GM13976 (cell line): ENCODE measurements at regions not wholly inside any gene's neighbourhood (a gene's known extent, or its start where the extent isn't known, plus 50 kb on each side); places are given as distances from the start of the nearest gene placed in this dataset.

ENCODE experiments used
- DNase-seq: peaks from one replicate; pipeline ENCODE4 v3.0.0; 2012; ENCODE audit warnings: low spot score
- in situ Hi-C: fragments of 300-500 bp; cut with MboI; formaldehyde crosslinking; loops from one replicate; pipeline ENCODE4 v1.12.0; 2022; ENCODE audit warnings: low sequenced_read_pairs, mixed read lengths, inconsistent platforms; ENCODE audit not compliant: unreplicated experiment
- TF ChIP-seq, protein P1 (sequence below): IDR thresholded peaks from 2 replicates; pipeline ENCODE4 v1.5.1; 2012; ENCODE audit warnings: borderline replicate concordance, mild to moderate bottlenecking; ENCODE audit not compliant: insufficient read depth; ENCODE audit errors: extremely low read depth, missing control alignments, control extremely low read depth

DNA sequence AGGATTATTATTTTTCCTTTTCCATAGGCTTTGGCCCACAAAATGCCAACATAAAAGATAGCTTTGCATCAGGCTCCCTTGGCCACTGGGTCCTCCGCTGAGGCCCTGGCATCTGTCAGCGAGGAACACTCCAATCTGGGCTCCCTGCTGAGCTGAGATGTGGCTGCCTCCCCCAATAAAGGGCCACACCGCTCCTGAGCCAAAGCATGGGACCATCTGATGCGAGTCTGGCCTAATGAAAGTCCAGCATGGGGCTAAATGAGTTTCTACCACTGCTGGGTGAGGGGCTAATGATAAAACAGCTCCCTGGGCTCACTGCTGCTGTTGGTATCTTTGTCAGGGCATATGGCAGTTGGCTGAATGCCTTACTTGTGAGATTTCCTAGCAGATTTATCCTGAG, 817.5 kb upstream of the SLC35B3 start:
- TF ChIP-seq, protein P1, sequence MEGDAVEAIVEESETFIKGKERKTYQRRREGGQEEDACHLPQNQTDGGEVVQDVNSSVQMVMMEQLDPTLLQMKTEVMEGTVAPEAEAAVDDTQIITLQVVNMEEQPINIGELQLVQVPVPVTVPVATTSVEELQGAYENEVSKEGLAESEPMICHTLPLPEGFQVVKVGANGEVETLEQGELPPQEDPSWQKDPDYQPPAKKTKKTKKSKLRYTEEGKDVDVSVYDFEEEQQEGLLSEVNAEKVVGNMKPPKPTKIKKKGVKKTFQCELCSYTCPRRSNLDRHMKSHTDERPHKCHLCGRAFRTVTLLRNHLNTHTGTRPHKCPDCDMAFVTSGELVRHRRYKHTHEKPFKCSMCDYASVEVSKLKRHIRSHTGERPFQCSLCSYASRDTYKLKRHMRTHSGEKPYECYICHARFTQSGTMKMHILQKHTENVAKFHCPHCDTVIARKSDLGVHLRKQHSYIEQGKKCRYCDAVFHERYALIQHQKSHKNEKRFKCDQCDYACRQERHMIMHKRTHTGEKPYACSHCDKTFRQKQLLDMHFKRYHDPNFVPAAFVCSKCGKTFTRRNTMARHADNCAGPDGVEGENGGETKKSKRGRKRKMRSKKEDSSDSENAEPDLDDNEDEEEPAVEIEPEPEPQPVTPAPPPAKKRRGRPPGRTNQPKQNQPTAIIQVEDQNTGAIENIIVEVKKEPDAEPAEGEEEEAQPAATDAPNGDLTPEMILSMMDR, result no peak
- in situ Hi-C loops, result no loop called here
- no peak for DNase-seq

DNA sequence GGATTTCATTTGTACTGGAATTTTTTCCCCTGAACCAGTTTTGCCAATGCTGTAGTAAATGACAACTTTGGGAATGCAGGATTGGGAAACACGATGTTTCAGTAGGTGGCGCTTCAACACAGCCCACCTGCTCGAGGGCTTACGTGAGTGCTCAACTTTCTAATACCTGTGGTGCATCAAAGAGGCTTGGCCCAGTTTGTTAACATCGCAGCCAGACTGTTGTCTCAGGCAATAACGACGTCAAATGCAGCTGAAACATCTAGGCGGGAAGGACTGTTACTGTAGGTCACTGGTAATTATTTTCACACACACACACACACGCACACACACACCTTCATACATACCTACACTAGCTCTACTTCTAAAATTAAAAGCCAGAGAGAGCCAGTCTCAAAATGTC, 815.5 kb upstream of the SLC35B3 start:
- TF ChIP-seq, protein P1, result peak; percentile 32
- DNase-seq, result peak; percentile 7
- in situ Hi-C loops, result no loop called here

DNA sequence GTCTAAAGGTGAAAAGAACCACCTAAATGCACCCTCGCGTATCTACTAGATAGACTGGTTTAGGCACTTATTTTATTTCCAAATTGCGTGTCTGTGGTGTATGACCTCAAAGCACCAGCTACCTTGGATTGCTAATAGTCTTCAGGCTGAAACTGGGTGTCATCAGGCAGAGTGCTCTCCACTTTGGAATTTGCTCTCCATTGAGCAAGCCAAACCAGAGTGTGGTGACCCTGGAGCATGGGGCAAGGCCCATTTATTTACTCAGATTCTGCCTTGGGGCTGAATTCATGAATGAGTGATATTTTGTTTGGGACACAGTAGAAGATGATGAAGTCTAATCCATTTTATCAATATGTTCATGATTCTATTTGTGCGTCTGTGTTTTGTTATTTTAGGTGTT, 812.8 kb upstream of the SLC35B3 start:
- DNase-seq, result no peak
- TF ChIP-seq, protein P1, result no peak
- in situ Hi-C loops, result no loop called here

DNA sequence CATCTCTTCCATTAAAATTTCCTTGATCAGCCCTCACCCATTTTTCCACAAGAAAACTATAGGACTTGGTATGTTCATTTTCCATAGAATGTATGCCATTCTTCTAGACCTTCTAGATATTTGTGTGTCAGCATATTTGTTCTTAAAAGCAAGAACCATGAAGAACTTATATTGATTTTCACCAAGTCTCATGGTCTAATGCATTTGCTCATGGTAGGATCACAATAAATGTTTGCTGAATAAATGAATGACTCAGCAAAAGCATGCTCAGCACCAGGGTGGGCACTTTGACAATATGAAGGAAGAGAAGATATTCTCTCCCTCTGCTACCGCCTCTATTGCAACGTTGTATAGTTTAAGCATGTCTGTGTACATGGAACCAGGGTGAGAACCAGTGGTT, 805.5 kb upstream of the SLC35B3 start:
- in situ Hi-C loops, result no loop called here
- no peak for DNase-seq
- TF ChIP-seq, protein P1, result no peak

DNA sequence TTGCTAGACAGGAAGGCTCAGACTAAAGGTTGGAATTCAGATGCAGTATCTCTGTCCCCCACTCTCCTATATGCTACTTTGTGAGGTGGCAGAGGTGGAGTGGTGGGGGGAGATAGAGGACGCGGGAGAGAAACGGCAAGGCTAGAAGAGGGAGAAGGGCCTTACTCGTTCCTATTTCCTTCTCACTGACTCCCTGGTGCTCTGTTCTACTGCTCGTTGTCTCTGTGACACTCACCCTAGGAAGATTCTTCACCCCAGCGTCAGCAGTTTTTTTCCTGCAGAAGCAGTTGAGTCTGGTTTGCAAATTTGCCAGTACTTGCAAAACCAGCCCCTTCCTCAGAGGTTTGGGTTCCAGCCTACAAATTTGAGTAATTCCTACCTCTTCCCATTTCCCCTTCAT, 801.1 kb upstream of the SLC35B3 start:
- in situ Hi-C loops, result no loop called here
- TF ChIP-seq, protein P1, result no peak
- DNase-seq, result no peak

DNA sequence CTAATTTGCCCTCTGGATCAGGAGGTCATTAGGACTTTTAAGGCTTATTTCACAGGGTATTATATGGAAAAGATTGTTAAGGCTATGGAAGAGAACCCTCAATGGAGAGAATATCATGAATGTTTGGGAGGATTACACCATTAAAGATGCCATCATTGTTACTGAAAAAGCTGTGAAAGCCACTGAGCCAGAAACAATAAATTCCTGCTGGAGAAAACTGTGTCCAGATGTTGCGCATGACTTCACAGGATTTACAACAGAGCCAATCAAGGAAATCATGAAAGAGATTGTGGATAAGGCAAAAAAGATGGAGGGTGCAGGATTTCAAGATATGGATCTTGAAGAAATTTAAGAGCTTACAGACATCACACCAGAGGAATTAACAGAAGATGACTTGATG, 798.3 kb upstream of the SLC35B3 start:
- DNase-seq, result no peak
- in situ Hi-C loops, result no loop called here
- TF ChIP-seq, protein P1, result no peak

DNA sequence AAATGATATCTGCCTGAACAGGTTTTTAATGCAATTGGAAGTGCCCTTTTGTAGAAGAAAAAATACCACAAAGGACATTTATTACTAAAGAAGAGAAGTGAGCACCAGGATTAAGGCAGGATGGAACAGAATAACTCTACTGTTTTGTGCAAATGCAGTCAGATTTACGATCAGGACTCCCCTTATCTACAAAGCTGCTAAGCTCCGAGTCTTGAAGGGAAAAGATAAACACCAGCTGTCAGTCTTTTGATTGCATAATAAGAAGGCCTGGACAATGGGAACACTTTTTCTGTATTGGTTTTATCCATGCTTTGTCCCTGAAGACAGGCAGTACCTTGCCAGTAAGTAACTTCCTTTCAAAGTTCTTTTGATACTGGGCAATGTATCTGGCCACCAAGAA, 797.9 kb upstream of the SLC35B3 start:
- TF ChIP-seq, protein P1, result no peak
- DNase-seq, result no peak
- in situ Hi-C loops, result no loop called here
